ENCODE measurements at regions not wholly inside any gene's neighbourhood (a gene's known extent, or its start where the extent isn't known, plus 50 kb on each side); places are given as distances from the start of the nearest gene placed in this dataset.

GRCh38 chr5:62942384-62942783, 363.8 kb downstream of the LRRC70 start:
- no peak for TF ChIP-seq EZH2phosphoT487 (IDR thresholded peaks at IDR 0.05)
- TF ChIP-seq CTCF (IDR thresholded peaks at IDR 0.05), result no peak
